OCI-LY3 (cell line): ENCODE measurements at regions not wholly inside any gene's neighbourhood (a gene's known extent, or its start where the extent isn't known, plus 50 kb on each side); places are given as distances from the start of the nearest gene placed in this dataset.

Experiments used
- H2AFZ ChIP-seq: fragments of 200-600, 300-600 bp; shearing (Covaris generic); 2 replicates; pipeline ENCODE4 v1.6.0; 2014; ENCODE audit warnings: antibody characterized with exemption, low read depth, low read length
- H3K27ac ChIP-seq: fragments of 200-600, 300-600 bp; sonication (generic); 2 replicates; pipeline ENCODE4 v1.5.1; 2014; ENCODE audit warnings: mild to moderate bottlenecking, low read length, moderate library complexity, mixed read lengths
- H3K27me3 ChIP-seq: fragments of 200-600, 300-600 bp; sonication (generic); 2 replicates; pipeline ENCODE4 v1.6.1; 2014; ENCODE audit warnings: low read depth, low read length, mixed read lengths
- H3K36me3 ChIP-seq: fragments of 200-600, 300-600 bp; sonication (generic); replicated peaks from 2 replicates; pipeline ENCODE3; 2014; ENCODE audit warnings: low read depth, low read length, mixed read lengths
- H3K4me1 ChIP-seq: fragments of 300-600, 200-600 bp; sonication (generic); 2 replicates; pipeline ENCODE4 v1.6.1; 2014; ENCODE audit warnings: low read length, mixed read lengths
- H3K4me2 ChIP-seq: fragments of 200-600, 300-600 bp; sonication (generic); 2 replicates; pipeline ENCODE4 v1.6.1; 2014; ENCODE audit warnings: low read length, mixed read lengths
- H3K4me3 ChIP-seq: fragments of 300-600, 200-600 bp; sonication (generic); 2 replicates; pipeline ENCODE4 v1.5.1; 2014; ENCODE audit warnings: antibody characterized with exemption, mild to moderate bottlenecking, low read length, moderate library complexity
- H3K79me2 ChIP-seq: fragments of 300-600, 200-600 bp; shearing (Covaris generic); 2 replicates; pipeline ENCODE4 v1.6.1; 2014; ENCODE audit warnings: mild to moderate bottlenecking, low read length, mixed read lengths
- H3K9ac ChIP-seq: fragments of 300-600, 200-600 bp; shearing (Covaris generic); 2 replicates; pipeline ENCODE4 v1.6.0; 2014; ENCODE audit warnings: mild to moderate bottlenecking, low read length, moderate library complexity
- H3K9me3 ChIP-seq: fragments of 200-600, 300-600 bp; shearing (Covaris generic); 2 replicates; pipeline ENCODE4 v1.6.1; 2014; ENCODE audit warnings: low read length, mixed read lengths; ENCODE audit not compliant: insufficient read depth
- H4K20me1 ChIP-seq: fragments of 200-600, 300-600 bp; sonication (generic); 2 replicates; pipeline ENCODE4 v1.6.1; 2016; ENCODE audit warnings: low read length, mixed read lengths; ENCODE audit not compliant: insufficient read depth
- CTCF ChIP-seq: fragments of 200-600, 300-600 bp; sonication (generic); IDR thresholded peaks from 2 replicates; pipeline ENCODE4 v1.5.1; 2014; ENCODE audit warnings: antibody characterized with exemption, low read length, low read depth
- EZH2phosphoT487 ChIP-seq: fragments of 200-600 bp; shearing (Covaris generic); IDR thresholded peaks from 2 replicates; pipeline ENCODE4 v1.6.1; 2018; ENCODE audit warnings: antibody characterized with exemption, mixed run types, low read depth

GRCh38 chr15:81886591-81886990 is 159.2 kb downstream of the MEX3B start:
- Histone ChIP-seq H3K9me3 (no peaks in the 10 kb centered on the region), H2AFZ (no peak overlapping the region), H3K9ac (no peak overlapping the region), H3K27me3 (peaks cover 5% of the 10 kb centered on the region; the same call in 1 of the 2 replicates), H3K36me3 (no peaks in the 10 kb centered on the region), H3K4me1 (no peaks in the 10 kb centered on the region), H3K4me3 (no peak overlapping the region), H3K27ac (no peak overlapping the region), H3K4me2 (no peak overlapping the region), H4K20me1 (no peaks in the 10 kb centered on the region), H3K79me2 (no peaks in the 10 kb centered on the region)
- TF ChIP-seq EZH2phosphoT487 (no peak), CTCF (no peak)

GRCh38 chr15:81886080-81886479 is 159.7 kb downstream of the MEX3B start:
- H3K4me1 ChIP-seq, result no peaks in the 10 kb centered on the region
- H3K27ac ChIP-seq, result no peak overlapping the region
- H4K20me1 ChIP-seq, result no peaks in the 10 kb centered on the region
- H3K79me2 ChIP-seq, result no peaks in the 10 kb centered on the region
- no peaks in the 10 kb centered on the region for H3K36me3 ChIP-seq
- TF ChIP-seq CTCF, result no peak
- no peak for TF ChIP-seq EZH2phosphoT487
- H2AFZ ChIP-seq, result no peak overlapping the region
- H3K4me2 ChIP-seq, result no peak overlapping the region
- H3K4me3 ChIP-seq, result no peak overlapping the region
- no peak overlapping the region for H3K9ac ChIP-seq
- peaks cover 5% of the 10 kb centered on the region; the same call in 1 of the 2 replicates for H3K27me3 ChIP-seq
- H3K9me3 ChIP-seq, result no peaks in the 10 kb centered on the region

DNA sequence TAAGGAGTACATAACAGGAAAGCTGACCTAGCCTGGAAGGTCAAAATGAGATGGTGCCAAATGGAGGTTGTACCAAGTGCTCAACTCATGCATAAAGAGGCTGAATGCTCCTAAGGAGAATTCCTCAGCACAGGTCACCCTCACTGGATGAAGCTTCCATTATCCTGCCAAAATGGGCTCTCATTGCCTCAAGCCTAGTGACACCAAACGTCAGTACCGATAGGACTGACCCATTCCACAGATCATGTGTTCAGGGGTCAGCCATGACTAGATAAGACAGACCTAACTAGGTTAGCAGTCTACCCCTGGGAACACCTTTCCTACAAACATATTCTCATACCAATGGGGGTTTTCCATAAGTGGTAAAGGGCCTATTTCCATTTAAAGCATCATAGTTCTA is 160.7 kb downstream of the MEX3B start:
- H3K4me2 ChIP-seq, result no peak overlapping the region
- H3K36me3 ChIP-seq, result no peaks in the 10 kb centered on the region
- peaks cover 7% of the 10 kb centered on the region; the same call in 1 of the 2 replicates for H3K4me1 ChIP-seq
- H3K79me2 ChIP-seq, result no peaks in the 10 kb centered on the region
- no peak overlapping the region for H3K4me3 ChIP-seq
- no peaks in the 10 kb centered on the region for H4K20me1 ChIP-seq
- H2AFZ ChIP-seq, result no peak overlapping the region
- no peak overlapping the region for H3K27ac ChIP-seq
- no peak overlapping the region for H3K9ac ChIP-seq
- H3K9me3 ChIP-seq, result no peaks in the 10 kb centered on the region
- TF ChIP-seq EZH2phosphoT487, result no peak
- TF ChIP-seq CTCF, result no peak
- peaks cover 5% of the 10 kb centered on the region; the same call in 1 of the 2 replicates for H3K27me3 ChIP-seq

DNA sequence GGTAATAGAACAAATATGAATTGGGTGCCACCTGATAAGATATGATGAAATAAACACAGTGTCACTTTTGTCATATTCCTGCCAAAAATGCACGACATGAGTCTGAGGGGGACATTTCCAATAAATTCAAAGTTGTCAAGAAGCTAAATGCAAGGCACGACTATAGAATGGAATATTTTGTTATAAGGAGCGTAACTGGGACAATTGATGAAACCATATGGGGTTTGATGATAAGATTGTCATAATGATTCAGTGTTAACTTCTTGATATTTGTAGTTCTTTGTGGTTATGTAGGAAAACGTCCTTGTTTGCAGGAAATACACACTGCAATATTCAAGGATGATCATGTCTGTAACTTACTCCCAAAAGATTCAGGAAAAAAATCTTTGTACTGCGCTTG is 163.3 kb downstream of the MEX3B start:
- peaks cover 5% of the 10 kb centered on the region; the same call in 1 of the 2 replicates for H3K27me3 ChIP-seq
- H3K9me3 ChIP-seq, result no peaks in the 10 kb centered on the region
- H4K20me1 ChIP-seq, result no peaks in the 10 kb centered on the region
- H3K36me3 ChIP-seq, result no peaks in the 10 kb centered on the region
- H3K4me1 ChIP-seq, result peaks cover 9% of the 10 kb centered on the region; the same call in 1 of the 2 replicates
- no peak overlapping the region for H3K27ac ChIP-seq
- no peak overlapping the region for H3K9ac ChIP-seq
- H2AFZ ChIP-seq, result no peak overlapping the region
- TF ChIP-seq CTCF, result no peak
- TF ChIP-seq EZH2phosphoT487, result no peak
- no peak overlapping the region for H3K4me3 ChIP-seq
- H3K79me2 ChIP-seq, result no peaks in the 10 kb centered on the region
- no peak overlapping the region for H3K4me2 ChIP-seq
